HG03342 (cell line): ENCODE measurements at regions not wholly inside any gene's neighbourhood (a gene's known extent, or its start where the extent isn't known, plus 50 kb on each side); places are given as distances from the start of the nearest gene placed in this dataset.
A peak's percentile ranks its signal among the peaks of the same experiment; 100 is the strongest.

ENCODE experiments used
- ATAC-seq: cut with Tn5 transposase; IDR thresholded peaks from one replicate; pipeline ENCODE4 v1.9.1; 2021; ENCODE audit warnings: mild to moderate bottlenecking, moderate library complexity; ENCODE audit not compliant: unreplicated experiment

DNA sequence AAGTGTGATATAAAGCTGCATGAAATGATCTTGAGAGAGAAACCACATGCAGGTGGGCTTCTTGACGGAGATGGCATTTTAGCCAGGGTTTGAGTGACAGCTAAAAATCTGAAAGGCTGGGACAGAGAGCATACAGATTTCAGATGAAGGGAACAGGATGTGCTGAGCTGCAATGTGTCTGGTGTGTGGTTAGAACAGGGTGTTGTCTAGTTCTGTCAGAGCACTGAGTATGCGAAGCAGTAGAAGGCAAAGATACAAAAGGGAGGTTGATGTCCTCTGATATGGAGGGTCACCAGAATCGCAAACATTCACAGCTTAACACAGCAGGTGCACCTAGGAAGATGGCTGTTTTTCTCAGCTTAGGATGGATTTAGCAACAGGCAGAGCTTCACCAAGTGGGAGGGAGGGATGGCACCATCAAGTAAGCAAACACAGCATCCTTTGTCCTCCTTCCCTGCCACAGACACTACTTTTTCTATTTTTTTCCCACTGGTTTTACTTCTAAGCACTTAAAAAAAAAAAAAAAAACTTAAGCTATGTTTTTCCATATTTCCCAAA lies 182.5 kb downstream of the TMX3 start:
- ATAC-seq: no peak

DNA sequence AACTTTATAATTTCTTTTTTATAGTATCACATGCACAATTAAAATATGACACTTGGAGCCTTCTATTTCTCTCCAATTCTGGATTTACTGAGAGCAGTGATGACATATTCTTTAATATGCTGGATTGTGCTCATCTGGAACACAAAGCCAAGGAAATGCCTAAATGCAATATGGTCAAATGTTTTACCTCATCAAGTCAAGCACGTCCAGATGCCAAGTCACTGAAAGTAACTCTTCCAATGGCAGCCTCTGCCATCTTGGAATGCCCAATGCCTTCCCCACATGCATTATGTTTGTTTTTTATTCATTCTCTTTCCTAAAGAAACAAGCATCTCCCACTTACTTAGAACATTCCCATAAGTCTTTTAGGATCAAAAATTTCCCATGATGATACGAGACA lies 189.8 kb downstream of the TMX3 start:
- ATAC-seq: no peak

DNA sequence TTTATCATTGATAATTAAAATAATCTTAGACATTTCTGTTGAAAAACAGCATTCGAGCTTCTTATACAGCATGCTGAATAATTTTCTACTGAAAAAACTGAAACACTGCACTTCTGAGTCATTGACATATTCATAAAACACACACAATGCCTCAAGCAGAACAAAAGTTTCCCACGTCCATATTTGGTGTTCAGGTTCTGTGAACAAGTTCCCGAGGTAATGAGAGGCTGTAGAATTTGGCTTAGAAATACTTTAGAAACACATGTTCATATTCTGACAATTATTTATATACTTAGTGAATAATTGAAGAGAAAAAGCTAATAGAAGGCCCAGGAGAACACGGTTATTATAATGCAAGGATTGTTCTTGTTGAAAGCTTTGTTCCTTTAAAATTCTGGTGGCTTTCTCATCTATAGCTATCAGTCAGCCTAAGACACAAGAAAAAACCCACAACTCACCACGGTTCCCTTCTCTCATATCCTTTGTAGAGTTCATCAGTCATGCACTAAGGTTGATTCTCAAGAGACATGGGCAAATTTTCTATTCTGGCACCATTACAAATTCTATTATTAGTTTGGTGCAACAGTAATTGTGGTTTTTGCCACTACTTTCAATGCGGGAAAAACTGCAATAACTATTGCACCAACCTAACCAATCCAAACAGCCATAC lies 194.4 kb downstream of the TMX3 start:
- peak; percentile 76 for ATAC-seq

DNA sequence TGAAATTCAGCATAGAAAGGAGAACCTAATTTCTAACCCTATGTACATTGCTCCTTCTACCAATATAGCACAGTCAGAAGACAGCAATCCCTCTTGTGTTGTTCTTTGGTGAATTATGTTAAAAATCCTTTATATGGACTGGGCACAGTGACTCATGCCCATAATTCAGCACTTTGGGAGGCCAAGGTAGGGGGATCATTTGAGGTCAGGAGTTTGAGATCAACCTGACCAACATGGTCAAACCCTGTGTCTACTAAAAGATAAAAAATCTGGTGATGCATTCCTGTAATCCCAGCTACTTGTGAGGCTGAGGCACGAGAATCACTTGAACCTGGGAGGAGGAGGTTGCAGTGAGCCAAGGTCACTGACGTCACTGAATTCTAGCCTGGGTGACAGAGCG lies 195.6 kb downstream of the TMX3 start:
- no peak for ATAC-seq

DNA sequence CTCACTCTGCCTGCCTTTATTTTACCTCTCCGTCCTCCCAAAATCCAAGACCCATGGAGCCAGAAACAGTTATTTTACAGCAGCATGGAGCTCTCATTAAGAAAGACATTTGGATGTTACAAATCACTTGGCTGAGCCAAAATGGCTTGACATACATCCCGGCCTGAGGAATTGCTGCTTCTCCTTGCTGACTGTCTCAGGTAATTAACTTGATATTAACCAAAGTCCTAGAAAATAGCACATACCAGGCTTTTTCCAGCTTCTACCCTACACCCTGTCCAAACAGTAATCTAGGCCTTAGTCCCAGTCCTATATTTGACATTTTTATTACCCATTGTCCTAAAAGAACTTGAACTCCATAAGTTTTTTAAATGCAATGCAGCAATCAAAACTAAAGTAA lies 205.0 kb downstream of the TMX3 start:
- no peak for ATAC-seq

DNA sequence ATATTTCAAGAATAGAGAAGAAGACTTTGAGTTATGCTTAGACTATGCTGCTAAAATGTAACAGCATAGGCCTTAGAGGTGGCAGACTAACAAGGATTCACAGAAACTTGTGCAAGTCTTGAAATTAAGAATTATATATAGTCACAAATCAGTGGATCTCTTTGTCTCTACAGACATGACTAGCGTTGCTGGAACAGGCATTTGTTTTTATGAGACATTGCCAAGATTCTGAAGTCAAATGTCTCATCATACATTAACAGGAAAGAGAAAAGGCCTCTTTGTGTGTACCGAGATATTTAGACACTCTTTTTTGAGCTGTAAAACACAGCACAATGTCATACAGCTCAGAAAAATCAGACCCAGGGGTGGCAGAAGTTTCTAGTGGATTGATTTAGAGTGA lies 207.1 kb downstream of the TMX3 start:
- ATAC-seq: no peak

DNA sequence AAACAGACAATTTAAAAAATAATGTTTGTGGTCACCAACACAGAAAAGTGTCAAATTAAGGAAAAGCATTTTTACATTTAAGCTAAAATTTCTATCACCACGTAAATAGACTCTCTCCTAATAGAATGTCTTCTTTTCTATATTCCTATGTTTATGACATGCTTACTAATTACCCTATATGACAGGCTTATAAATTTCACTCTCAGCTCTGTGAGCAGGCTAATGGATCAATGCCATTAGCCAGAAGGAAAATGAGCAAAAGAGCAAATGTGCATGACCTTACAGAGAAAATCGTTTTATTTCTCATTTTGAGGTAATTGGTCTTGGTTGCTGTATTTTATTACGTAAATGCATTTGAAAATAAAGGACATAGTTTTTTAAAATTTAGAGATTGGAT lies 209.7 kb downstream of the TMX3 start:
- no peak for ATAC-seq

DNA sequence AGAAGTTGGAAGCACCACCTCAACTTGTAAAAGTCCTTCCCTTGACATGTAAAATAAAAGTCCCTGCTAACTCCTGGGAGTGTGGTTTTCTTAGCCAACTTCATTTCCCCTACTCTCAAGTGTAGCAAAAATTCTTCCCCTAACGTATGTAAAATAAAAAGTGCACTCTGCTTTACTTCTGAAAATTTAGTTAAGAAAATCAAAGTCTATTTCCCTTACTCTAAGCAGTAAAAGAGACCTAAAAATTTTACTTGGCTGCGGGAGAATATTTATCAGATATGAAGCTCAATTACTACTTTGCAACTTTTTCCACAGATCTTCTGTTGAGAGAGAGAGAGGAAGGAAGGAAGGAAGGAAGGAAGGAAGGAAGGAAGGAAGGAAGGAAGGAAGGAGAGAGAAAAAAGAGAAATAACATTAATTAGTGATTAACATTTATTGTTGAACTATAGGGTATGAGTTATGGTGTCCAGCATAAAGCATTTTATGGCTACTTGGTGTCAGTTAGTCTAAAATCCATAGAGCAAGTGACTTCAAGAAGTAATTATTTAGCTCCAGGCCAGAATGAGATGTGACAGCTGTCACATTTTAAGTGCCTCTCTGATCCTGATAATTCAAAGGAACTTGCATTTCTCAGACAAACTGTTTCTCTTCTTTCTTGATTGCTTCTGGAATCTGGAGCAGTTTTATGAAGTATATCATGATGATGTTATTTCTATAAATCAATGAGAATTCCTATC lies 210.3 kb downstream of the TMX3 start:
- no peak for ATAC-seq

DNA sequence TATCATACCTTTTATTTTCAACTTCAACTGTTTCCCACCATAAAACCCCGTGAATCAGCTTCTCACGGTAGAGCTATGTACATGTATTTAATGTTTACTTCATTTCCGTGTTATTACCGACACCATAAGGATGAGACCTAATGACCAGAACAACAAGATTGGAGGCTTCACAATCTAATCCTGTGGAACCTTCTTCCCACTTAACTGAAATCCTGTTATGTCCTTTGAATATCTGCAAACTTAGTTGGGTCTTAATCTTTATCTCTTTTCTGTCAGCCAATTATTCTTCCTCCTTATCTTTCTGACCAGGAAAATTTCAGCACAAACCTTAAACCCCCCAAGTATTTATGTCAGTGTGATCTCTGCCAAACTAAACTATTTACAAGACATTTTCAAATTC lies 214.4 kb downstream of the TMX3 start:
- ATAC-seq: no peak

DNA sequence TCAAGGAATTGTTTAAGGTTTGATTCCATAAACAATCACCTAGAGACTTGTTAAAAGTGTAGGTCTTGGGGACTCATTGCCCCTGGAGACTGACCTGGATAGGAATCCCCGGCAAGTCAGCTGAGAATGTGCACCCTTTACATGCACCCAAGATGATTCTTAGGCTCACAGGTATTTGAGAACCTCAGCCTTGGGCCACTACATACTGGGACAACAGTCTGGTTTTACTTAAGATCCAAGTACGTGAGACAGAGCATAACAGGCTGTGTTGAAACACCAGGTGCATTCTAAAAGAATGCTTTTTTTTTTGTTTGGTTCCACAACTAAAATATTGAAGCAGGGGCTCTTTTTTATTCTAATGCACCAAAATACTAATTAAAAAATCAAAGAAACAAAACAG lies 215.8 kb downstream of the TMX3 start:
- no peak for ATAC-seq

DNA sequence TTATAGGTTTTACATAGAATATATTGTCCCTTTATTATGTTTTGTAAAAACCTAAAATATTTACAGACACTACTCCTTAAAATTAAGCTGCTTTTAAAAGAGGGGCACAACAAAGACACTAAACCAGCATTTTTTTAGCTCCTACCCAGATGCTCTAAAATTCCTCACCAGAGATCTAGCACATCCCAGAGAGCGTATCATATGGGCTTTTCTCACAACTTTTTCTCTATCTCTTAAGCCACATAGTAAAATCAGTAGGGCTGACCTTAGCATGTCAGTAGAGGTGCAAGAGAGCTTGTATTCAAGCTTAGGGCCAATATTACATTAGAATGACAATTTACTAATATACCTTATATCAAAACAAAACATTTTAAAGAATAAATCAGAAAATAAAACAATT lies 216.3 kb downstream of the TMX3 start:
- no peak for ATAC-seq

DNA sequence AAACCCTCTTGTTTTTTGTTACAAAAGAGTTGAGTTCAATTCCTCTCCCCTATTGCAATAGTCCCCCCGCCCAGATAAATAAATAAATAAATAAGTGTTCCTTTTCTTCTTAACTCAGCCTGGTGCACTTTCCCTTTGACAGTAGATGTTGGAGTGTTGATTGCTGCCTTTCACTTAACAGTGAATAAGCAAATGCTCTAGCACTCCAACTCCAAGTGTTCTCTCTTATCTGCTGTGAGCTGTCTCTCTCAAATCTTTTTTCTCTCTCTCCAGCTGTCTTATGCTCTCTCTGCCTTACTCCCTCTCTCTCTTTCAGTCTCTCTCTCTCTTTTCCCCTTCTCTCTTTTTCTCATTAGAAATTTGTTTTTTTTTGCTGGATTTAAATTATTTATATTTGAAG lies 216.7 kb downstream of the TMX3 start:
- ATAC-seq: no peak

DNA sequence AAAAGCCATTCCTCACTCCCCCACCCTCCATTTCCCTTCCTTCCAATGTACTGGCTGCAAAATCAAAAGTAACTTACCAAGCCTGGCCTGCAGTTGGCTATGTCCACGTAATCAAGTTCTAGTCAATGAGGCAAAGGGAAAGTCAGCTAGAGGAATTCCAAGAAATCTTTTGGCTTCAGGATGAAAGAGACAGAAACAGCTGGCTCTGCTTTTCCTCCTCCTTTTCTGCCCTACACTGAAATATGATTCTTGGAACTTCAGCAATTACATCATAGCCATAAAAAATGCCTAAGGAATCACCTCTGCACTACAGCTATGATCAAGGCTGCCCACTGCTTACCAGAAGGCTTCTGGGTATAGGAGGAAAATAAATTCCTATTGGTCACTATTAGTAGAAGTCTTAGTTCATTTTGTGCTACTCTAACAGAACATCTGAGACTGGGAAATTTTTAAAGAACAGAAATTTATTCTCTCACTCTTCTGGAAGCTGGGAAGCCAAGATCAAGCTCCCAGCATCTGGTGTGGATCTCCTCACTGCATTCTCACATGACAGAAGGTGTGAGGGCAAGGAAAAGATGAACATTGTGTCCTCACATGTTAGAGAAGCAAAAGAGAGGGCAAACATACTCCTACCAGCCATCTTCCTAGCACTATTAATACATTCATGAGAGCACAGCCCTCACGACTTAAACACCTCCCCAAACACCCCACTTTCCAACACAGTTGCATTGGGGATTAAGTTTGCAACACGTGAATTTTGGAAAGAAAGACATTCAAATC lies 219.9 kb downstream of the TMX3 start:
- no peak for ATAC-seq

DNA sequence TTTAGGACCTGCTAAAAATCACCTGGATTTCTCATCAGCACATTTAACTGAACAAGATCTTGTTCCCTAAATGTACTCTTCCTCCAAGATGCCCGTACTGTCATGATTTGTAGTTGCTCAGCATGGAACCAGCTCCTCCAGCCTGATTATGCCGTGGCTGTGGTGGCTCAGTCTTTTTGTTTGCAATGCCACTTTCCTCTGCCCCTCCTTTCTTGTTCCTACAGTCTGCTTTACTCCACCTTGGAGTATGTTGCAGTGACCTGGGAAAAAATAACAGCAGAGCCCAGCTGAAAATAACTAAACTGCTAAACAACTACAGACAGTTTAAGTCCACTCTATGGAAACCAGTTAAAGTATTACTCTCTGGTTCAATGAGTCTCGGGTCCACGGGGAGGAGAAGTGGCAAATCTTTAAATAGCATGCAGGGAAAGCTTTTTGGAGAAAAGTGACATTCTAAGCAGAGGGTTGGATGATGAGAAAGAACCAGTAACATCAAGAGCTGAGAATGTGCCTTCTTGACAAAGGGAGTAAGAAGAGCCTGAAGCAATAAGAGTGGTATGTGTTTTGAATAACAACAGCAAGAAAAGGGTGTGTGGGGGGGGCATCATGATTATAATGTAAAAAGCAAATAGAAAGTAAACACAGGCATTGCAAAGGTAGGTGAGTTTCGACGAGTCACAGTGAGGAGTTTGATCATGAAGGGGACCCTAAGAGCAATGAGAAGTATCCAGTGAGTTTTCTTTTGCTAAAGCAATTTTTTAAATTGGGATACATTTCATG lies 225.7 kb downstream of the TMX3 start:
- ATAC-seq: no peak

DNA sequence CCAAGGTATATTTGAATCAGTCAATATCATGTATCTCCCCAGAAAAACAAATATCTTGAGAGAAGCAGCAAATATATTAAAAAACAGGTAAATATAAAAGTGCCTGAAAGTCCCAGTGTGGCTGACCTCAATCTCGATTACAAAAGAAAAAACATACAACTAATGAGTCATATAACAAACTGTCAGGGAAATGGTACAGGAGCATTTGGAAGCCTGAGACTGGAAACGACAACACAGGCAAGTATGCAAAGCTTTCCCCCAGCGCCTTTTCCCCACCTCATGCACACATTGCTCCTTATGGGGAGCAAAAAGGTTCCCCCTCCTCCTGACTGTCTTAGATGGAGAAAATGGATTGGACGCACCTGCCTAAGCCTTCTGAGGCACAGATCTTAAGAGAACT lies 230.7 kb downstream of the TMX3 start:
- no peak for ATAC-seq

DNA sequence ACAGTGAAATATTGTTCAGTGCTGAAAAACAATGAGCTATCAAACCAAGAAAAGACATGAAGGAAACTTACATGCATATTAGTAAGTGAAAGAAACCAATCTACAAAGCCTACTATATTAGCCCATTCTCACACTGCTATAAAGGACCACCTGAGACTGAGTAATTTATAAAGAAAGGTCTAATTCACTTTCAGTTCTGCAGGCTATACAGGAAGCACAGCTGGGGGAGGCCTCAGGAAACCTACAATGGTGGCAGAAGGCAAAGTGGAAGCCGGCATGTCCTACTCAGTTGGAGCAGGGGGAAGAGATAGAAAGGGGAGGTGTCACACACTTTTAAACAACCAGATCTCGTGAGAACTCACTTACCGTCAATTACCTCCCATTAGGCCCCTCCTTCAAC lies 232.1 kb downstream of the TMX3 start:
- no peak for ATAC-seq

DNA sequence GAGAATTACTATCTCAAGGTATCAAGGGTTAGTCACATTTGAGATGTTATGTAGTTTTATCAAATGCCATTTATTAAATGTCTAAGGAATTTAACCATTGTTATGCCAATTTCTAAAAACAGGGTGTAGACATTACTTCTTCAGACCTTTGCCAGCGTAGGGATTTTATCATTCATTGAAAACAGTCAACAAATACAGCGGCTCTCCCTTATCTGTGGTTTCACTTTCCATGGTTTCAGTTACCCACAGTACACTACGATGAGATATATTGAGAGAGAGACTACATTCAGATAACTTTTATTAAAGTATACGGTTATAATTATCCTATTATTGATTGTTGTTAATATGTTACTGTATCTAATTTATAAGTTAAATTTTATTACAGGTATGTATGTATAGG lies 234.7 kb downstream of the TMX3 start:
- no peak for ATAC-seq

DNA sequence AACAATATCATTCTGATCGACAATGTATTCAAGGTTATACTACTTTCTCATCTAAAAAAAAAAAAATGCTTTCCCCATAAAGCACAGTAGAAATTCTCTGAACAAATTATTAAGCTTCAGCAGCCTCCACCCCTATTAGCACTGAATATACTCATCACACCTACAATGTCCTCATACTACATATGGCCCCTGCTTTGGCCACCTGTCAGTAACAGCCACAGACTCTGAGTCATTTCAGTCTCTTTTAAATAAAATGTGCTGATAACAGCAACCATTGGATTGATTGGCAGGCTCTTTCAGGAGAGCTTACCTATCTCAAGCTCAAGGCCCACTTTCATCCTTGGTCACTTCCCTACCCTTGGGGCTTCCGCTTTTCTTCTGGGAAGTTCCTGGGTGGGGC lies 236.7 kb downstream of the TMX3 start:
- no peak for ATAC-seq

DNA sequence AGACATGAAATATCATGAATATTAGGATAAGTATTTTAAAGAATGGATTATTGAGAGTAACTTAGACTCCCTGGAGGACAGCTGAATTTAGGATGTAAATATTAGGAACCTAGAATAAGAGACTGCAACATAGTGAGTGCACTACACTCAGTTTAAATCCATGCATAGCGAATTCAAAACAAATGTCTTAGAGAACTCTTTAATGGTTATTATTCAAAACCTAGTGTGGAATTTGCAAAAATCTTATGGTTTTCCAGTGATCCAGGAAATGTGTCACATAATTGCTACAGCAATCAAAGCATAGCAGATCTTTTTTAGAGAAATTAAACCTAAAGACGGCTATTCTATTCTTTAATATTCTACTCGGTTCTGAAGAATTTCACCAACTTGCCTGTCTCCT lies 239.0 kb downstream of the TMX3 start:
- no peak for ATAC-seq

DNA sequence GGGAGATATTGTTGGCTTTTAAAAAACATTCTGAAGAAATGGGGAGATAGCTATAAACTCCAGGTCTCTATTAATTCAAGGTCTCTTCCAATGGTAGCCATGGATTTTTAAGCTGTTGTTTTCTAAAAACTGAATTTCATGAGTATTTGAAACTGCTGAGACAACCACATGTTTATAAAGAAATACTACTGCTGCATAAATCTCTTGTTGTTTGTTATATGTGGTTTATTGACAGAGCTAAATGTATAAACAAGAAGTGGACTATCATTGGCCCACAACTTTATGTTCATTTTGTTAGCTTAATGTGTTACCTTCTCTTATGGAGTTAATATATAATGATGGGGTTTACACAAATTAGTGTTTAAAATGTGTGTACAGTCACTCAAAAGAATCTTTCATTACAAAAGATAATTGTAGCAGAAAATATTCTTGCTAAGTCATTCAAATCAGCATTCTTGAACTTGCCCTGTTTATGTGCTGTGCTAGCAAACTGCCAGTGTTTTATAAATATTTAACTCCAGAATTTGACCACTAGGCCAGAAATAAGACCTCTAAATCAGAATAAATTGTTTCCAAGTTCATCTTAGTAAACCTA lies 242.1 kb downstream of the TMX3 start:
- ATAC-seq: no peak
